ENCODE measurements at regions not wholly inside any gene's neighbourhood (a gene's known extent, or its start where the extent isn't known, plus 50 kb on each side); places are given as distances from the start of the nearest gene placed in this dataset.

DNA sequence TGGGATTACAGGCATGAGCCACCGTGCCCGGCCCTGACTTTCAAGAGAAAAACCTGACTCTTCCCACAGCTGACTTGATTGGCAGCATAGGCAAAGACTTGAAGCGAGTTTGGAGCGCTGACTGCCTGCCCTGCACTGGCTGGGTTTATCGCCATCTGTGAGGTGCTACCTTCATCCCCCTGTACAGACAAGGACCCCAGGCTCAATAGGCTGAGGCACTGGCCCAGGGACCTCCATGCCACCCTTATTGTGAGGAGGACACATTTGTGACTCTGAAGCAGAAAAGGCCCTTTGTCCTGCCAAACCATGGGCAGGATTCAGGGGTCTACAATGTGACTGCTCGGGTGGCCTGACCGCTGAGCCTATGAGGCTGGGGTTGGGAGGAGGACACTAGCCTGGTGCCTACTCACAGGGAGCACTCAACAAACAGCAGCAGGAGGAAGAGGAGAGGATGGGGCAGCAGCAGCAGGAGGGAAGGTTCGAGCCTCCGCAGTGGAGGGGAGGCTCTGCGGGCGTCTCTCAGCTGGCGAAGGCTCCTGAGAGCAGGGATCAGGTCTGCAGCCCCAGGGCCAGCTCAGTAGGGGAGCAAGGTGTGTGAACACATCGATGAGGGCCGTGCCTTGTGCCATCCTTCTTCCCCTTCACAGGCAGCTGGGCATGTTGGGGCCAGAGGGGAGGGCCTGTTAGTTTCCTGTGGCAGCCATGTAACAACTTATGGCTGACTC lies 72.9 kb upstream of the WNT7B start:
- TF ChIP-seq, protein P1, sequence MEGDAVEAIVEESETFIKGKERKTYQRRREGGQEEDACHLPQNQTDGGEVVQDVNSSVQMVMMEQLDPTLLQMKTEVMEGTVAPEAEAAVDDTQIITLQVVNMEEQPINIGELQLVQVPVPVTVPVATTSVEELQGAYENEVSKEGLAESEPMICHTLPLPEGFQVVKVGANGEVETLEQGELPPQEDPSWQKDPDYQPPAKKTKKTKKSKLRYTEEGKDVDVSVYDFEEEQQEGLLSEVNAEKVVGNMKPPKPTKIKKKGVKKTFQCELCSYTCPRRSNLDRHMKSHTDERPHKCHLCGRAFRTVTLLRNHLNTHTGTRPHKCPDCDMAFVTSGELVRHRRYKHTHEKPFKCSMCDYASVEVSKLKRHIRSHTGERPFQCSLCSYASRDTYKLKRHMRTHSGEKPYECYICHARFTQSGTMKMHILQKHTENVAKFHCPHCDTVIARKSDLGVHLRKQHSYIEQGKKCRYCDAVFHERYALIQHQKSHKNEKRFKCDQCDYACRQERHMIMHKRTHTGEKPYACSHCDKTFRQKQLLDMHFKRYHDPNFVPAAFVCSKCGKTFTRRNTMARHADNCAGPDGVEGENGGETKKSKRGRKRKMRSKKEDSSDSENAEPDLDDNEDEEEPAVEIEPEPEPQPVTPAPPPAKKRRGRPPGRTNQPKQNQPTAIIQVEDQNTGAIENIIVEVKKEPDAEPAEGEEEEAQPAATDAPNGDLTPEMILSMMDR (conservative IDR thresholded peaks at IDR 0.05) = no peak
- no peak for TF ChIP-seq ZFX (IDR thresholded peaks at IDR 0.05)

All from C4-2B (cell line).